GM19463 (cell line): ENCODE measurements at regions not wholly inside any gene's neighbourhood (a gene's known extent, or its start where the extent isn't known, plus 50 kb on each side); places are given as distances from the start of the nearest gene placed in this dataset.
A peak's percentile ranks its signal among the peaks of the same experiment; 100 is the strongest.

Experiments used
- ATAC-seq: cut with Tn5 transposase; IDR thresholded peaks from one replicate; pipeline ENCODE4 v1.9.1; 2021; ENCODE audit warnings: mild to moderate bottlenecking, moderate library complexity; ENCODE audit not compliant: unreplicated experiment

DNA sequence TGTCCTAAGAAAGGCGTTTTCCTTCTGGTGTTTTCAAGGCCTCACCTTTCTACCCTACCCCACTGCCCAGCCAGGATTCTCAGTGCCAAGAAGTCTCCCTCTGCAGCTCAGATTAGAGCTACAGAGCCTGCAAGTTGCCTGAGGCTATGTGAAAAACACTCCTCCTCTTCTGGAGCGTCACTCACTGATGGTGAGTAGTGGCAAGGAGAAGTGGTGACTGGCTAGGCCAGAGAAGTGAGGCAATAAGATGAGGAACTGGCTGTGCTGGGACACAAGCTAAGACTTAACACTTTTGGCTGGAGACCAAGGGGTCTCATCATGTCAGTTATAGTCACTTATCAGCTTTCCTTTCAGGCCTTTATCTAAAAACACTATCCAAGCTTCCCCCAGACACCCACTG lies 86.7 kb upstream of the PRKAR2B start:
- no peak for ATAC-seq

GRCh38 chr7:106959753-106960152 lies 84.8 kb upstream of the PRKAR2B start:
- peak; percentile 65 for ATAC-seq

GRCh38 chr7:106962751-106963150 lies 81.8 kb upstream of the PRKAR2B start:
- no peak for ATAC-seq

DNA sequence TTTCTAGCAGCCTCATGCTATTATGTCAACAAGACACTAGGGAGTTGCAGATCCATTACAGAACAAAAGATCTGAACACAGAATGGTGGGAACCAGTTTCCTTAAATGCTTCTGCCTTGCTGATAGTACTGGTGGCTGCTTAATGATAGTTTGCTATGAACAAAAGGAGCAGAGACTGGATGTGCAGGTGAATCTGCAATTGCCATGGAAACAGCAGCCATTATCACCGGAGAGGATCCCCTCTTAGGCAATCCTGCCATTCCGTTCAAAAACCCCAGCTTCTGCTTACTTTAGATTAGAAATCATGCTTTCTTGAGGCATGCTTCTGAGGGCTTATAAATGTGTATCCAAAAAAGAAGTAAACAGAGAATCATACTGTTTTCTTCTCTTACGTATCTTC lies 80.0 kb upstream of the PRKAR2B start:
- ATAC-seq = no peak

DNA sequence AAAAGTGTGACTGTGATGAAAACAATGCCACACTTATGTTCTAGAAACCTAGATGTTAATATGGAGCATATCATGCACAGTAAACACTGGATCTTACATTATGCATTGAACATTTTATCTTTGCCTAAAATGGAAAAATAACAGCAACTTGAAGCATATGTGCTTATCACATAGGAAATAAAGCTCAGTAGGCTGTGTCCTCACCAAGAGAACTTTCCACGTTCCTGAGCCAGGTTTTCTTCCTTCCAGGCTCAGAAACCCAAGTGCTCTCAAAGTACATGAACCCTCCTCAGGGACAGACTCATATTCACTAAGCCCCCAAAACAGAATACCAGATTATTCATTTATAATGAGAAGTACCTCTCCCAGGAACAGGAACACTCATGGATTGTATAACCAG lies 79.4 kb upstream of the PRKAR2B start:
- ATAC-seq = no peak

- no peak for ATAC-seq
Observed at GRCh38 chr7:106966121-106966520, 78.4 kb upstream of the PRKAR2B start.

GRCh38 chr7:106968160-106968559 lies 76.3 kb upstream of the PRKAR2B start:
- no peak for ATAC-seq

DNA sequence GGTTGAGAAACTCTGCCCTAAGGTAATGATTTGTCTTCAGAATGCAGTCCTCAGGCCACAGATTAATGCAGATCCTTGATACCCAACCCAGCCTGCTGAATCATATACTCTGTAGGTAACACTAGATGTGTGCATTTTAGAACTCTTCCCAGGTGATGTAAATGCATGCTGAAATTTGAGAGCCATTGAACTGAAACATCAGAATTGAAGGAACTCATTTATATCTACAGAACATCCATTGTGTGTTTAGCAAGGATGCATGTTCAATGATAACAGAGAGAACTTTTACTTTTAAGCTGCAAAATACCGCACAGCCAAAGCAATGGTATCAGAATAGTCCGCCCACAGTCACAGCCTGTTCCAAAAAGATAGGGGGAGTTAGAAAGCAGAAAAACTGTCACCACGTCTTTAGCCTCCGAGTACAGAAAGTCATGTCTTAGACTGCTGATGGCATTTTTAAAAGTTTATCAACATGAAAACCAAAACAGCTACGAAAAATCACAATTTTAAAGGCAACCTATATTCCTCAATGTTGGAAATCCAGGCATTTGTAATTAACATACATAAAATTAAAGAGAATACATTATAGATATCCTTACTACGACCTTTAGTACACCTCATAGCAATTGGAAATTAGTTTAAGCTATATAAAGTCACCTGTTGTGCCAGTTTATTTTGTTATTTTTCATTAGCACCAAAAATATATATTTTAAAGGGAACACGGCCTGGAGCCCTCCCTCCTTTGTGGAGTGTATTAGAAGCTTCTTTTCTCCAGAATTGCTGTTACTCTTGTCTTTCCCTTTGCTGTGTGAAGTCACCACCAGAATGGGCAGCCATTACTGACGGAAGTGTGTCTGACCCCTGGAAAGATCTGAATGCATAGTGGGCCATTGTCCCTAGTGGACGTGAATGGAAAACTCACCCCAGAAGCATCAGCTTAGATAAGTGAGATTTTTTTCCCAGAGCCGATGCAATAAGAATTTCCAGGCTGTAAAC lies 65.8 kb upstream of the PRKAR2B start:
- ATAC-seq = no peak

DNA sequence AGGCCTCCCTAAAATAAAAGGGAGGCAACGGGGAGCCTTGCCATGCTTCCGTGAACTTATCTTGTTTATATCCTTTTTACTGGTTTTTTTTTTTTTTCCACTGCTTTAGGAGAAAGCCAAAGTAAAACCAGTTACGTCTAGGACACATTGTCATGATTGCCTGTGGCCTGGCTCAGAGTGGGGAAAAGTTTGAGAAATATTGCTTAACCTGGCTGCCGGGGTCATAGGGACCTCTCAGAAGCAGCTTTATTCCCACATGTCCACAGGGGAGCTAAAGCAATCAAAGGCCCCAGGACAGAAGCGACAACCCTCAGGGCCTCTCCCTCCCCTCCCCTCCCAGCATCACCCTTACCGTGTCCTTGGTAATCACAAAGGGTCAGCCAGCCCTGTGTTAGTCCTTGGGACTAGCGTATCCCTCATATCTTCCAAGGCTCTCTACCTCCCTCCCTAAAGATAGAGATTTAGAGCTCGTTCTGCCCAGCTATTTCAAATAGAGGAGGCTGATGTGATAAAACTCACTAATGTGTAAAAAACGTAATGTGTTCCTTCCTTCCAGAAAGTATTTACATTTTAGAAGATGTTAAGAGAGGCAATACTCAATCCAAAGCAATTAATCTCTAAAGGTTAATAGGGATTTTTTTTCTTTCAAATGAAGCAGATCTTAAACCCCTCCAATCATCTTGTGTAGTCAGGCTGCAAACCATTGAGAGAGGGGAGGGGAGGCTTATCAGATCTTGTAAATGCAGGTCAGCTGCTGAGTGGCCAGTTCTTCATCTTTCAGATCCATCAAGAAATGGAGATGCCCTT lies 64.8 kb upstream of the PRKAR2B start:
- ATAC-seq = no peak

GRCh38 chr7:106980358-106980685 lies 64.2 kb upstream of the PRKAR2B start:
- no peak for ATAC-seq

DNA sequence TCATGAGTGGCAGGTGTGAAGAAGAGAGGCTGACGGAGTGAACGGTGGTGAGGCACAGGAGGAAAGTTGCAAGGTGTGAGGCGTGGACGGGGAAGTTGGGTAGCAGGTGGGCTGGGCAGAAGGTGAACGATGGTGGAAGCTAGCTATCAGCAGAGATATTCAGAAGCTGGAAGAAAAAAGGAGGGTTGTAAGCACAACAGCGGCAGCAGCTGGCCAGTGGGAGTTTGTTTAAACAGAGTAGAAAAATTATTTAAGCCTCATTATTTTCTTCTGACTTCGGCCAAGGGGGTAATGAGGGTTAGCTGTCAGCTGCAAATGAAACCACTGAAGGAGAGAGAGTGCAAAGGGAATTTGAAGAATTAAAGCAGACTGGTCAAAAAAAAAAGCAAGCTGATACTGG lies 62.1 kb upstream of the PRKAR2B start:
- ATAC-seq = no peak

- ATAC-seq = no peak
Observed at GRCh38 chr7:106984034-106984433, 60.5 kb upstream of the PRKAR2B start.

DNA sequence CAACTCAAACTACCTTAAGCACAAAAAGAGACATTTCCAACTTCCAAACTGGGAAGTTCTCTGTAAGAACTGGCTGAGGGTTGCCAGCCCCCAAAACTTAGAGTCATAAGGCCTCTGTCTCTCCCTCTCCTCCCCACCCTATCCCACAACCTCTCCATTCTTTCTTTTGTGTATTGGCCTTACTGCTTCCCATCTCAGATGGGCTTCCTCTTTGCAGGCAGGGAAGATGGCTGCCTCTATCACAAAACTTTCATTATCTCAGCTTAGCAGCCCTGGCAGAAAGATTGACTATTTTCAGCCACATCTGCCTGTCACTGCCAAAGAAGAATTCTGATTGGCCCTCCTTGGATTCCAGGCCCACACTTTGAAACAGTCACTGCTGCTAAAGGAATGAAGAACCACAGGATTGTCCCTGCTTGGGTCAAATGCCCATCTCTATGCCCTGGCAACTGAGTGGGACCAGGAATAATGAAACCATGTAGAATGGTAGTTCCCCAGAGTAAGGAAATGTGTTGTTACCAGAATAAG lies 58.0 kb upstream of the PRKAR2B start:
- ATAC-seq = no peak

DNA sequence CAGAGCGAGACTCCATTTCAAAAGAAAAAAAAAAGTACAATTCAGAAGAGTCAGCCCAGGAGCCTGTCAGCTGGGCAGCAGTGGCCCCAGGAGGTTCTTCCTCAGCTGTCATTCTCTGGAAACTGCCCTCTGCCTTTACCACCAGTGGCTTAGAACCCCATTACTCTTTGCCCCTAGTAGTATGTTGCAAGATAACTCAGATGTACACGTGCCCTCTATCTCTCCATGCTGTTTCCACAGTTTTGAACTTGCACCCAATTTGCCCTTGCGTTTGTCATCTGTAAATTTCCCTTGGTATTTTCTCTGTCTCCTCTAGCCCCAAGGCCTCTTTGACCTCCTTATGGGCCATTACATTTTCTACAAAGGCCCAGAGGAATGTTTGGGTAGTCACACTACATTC lies 56.7 kb upstream of the PRKAR2B start:
- ATAC-seq = no peak

- no peak for ATAC-seq
Observed at GRCh38 chr7:106992511-106992910, 52.0 kb upstream of the PRKAR2B start.
